RWPE2 (cell line): ENCODE measurements at regions not wholly inside any gene's neighbourhood (a gene's known extent, or its start where the extent isn't known, plus 50 kb on each side); places are given as distances from the start of the nearest gene placed in this dataset.

Experiments used
- ATAC-seq: fragments of 200-7000 bp; cut with Tn5 transposase; 3 replicates; pipeline ENCODE4 v1.9.1; 2021; ENCODE audit warnings: low read depth
- DNase-seq: peaks from one replicate; pipeline ENCODE4 v3.0.0-alpha.2; 2020; ENCODE audit warnings: low spot score
- H3K27ac ChIP-seq: fragments of 450-650 bp; 2 replicates; pipeline ENCODE4 v1.5.1; 2017; ENCODE audit warnings: mild to moderate bottlenecking; ENCODE audit not compliant: poor library complexity, severe bottlenecking
- H3K27me3 ChIP-seq: fragments of 250-450 bp; sonication (Bioruptor Pico); 2 replicates; pipeline ENCODE4 v1.5.1; 2021; ENCODE audit warnings: mild to moderate bottlenecking, moderate library complexity; ENCODE audit not compliant: insufficient read depth, poor library complexity, severe bottlenecking
- H3K36me3 ChIP-seq: fragments of 250-450 bp; sonication (Bioruptor Pico); 2 replicates; pipeline ENCODE4 v1.5.1; 2020; ENCODE audit warnings: low read depth, mild to moderate bottlenecking, moderate library complexity
- H3K4me1 ChIP-seq: fragments of 250-450 bp; sonication (Bioruptor Pico); 2 replicates; pipeline ENCODE4 v1.5.1; 2021; ENCODE audit warnings: mild to moderate bottlenecking, moderate library complexity; ENCODE audit not compliant: insufficient read depth, poor library complexity, severe bottlenecking
- H3K4me3 ChIP-seq: fragments of 250-450 bp; sonication (Bioruptor Pico); 2 replicates; pipeline ENCODE4 v1.5.1; 2021; ENCODE audit warnings: mild to moderate bottlenecking, moderate library complexity; ENCODE audit not compliant: severe bottlenecking
- H3K9me3 ChIP-seq: fragments of 250-450 bp; sonication (Bioruptor Pico); 2 replicates; pipeline ENCODE4 v1.5.1; 2021; ENCODE audit warnings: mild to moderate bottlenecking, moderate library complexity; ENCODE audit not compliant: severe bottlenecking
- CTCF ChIP-seq: fragments of 450-650 bp; IDR thresholded peaks from one replicate; pipeline ENCODE4 v1.5.1; 2017; ENCODE audit warnings: mild to moderate bottlenecking, moderate library complexity; ENCODE audit not compliant: poor library complexity, severe bottlenecking

- ATAC-seq (no peak), DNase-seq (no peak)
- no peak overlapping the region for H3K27ac ChIP-seq
- no peaks in the 10 kb centered on the region for H3K4me1 ChIP-seq
- no peak overlapping the region for H3K4me3 ChIP-seq
- no peaks in the 10 kb centered on the region for H3K36me3 ChIP-seq
- peaks cover 3% of the 10 kb centered on the region for H3K9me3 ChIP-seq
- no peaks in the 10 kb centered on the region for H3K27me3 ChIP-seq
- no peak for TF ChIP-seq CTCF
Measured at GRCh38 chr20:24144371-24144770, 155.8 kb upstream of the GGTLC1 start.

GRCh38 chr20:24141111-24141510 is 152.5 kb upstream of the GGTLC1 start:
- no peak for TF ChIP-seq CTCF
- Histone ChIP-seq H3K36me3 (no peaks in the 10 kb centered on the region), H3K4me1 (no peaks in the 10 kb centered on the region), H3K27ac (no peak overlapping the region), H3K4me3 (no peak overlapping the region), H3K27me3 (no peaks in the 10 kb centered on the region), H3K9me3 (peaks cover 3% of the 10 kb centered on the region)
- DNase-seq, result no peak
- ATAC-seq, result no peak

- no peaks in the 10 kb centered on the region for H3K4me1 ChIP-seq
- H3K4me3 ChIP-seq, result no peak overlapping the region
- no peaks in the 10 kb centered on the region for H3K27me3 ChIP-seq
- no peak for TF ChIP-seq CTCF
- peaks cover 3% of the 10 kb centered on the region for H3K9me3 ChIP-seq
- H3K36me3 ChIP-seq, result no peaks in the 10 kb centered on the region
- no peak for DNase-seq
- ATAC-seq, result no peak
- H3K27ac ChIP-seq, result no peak overlapping the region
Measured at GRCh38 chr20:24139846-24140245, 151.3 kb upstream of the GGTLC1 start.

GRCh38 chr20:24138951-24139350 is 150.4 kb upstream of the GGTLC1 start:
- H3K27ac ChIP-seq, result no peak overlapping the region
- H3K27me3 ChIP-seq, result no peaks in the 10 kb centered on the region
- no peaks in the 10 kb centered on the region for H3K36me3 ChIP-seq
- DNase-seq (no peak), ATAC-seq (no peak)
- no peak for TF ChIP-seq CTCF
- peaks cover 9% of the 10 kb centered on the region for H3K4me1 ChIP-seq
- H3K9me3 ChIP-seq, result peaks cover 3% of the 10 kb centered on the region
- no peak overlapping the region for H3K4me3 ChIP-seq

GRCh38 chr20:24138196-24138857 is 149.7 kb upstream of the GGTLC1 start:
- no peak for TF ChIP-seq CTCF
- no peaks in the 10 kb centered on the region for H3K27me3 ChIP-seq
- H3K4me1 ChIP-seq, result peaks cover 14% of the 10 kb centered on the region
- no peaks in the 10 kb centered on the region for H3K36me3 ChIP-seq
- H3K27ac ChIP-seq, result no peak overlapping the region
- peaks cover 3% of the 10 kb centered on the region for H3K9me3 ChIP-seq
- DNase-seq (no peak), ATAC-seq (no peak)
- no peak overlapping the region for H3K4me3 ChIP-seq
